ENCODE measurements at regions not wholly inside any gene's neighbourhood (a gene's known extent, or its start where the extent isn't known, plus 50 kb on each side); places are given as distances from the start of the nearest gene placed in this dataset.

GRCh38 chr4:176897226-176897625 lies 104.5 kb upstream of the VEGFC start:
- no CpG with 5 or more reads among the region's 2 CpGs for WGBS (ENCODE audit: insufficient coverage)
- Histone ChIP-seq H3K4me1 (ENCODE audit: control insufficient read depth, insufficient read depth, low read length) (no peaks in the 10 kb centered on the region), H3K36me3 (ENCODE audit: control insufficient read depth, insufficient read depth, low read length) (no peaks in the 10 kb centered on the region), H3K27me3 (ENCODE audit: control insufficient read depth, insufficient read depth, low read length) (no peaks in the 10 kb centered on the region), H3K9me3 (replicated peaks; ENCODE audit: control insufficient read depth, low read depth, low read length) (no peaks in the 10 kb centered on the region), H3K27ac (ENCODE audit: low read length) (no peak overlapping the region), H3K4me3 (ENCODE audit: low read length) (no peak overlapping the region)
- DNase-seq, result no peak

DNA sequence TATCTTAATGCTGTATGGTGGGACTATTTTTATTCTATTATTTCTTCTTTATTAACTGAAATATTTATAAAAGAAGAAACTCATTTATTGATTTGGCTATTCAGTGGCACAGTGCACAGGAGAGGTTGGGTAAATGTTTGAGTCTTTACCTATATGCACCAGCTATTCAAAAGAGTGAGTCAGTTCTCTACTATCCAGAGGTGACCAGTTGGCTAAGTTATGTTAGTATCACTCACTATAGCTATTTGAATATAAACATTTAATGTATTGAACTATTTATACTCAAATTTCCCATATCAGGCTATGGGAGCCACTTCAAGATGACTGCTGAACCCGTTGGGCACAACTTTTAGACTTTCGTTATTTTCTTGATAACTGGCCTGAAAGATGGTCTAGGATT lies 106.1 kb upstream of the VEGFC start:
- H3K27ac ChIP-seq (ENCODE audit: low read length), result no peak overlapping the region
- H3K4me1 ChIP-seq (ENCODE audit: control insufficient read depth, insufficient read depth, low read length), result no peaks in the 10 kb centered on the region
- no peaks in the 10 kb centered on the region for H3K27me3 ChIP-seq (ENCODE audit: control insufficient read depth, insufficient read depth, low read length)
- no peak overlapping the region for H3K4me3 ChIP-seq (ENCODE audit: low read length)
- H3K36me3 ChIP-seq (ENCODE audit: control insufficient read depth, insufficient read depth, low read length), result no peaks in the 10 kb centered on the region
- no peak for DNase-seq
- no CpG with 5 or more reads among the region's 2 CpGs for WGBS (ENCODE audit: insufficient coverage)
- no peaks in the 10 kb centered on the region for H3K9me3 ChIP-seq (replicated peaks; ENCODE audit: control insufficient read depth, low read depth, low read length)

DNA sequence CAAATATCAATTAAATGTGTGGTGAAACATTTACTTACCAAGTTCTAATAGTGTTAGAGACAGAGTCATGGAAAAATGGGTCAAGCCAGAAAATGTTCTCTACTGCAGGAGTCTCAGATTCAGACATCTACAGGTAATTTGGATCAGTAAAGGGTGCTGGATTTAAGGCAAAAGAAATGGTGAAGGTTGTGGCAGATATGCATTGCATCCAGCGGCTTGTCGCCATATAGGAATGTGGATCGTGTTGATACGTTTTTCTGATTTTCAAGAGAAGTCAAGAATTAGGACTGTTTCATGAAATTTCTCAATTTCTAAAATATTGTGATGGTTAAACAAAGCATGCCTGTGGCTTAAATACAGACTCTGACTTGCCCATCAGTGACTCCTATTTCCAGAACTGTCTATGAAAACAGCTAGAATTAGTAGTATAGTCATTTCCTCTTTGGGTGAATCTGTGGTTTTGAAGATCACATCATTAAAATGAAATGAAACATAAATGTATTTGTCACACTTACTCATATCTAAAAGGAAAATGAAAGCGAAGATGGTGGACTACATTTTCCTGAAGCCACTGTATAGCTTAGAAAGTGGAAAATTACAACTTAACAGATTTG lies 110.1 kb upstream of the VEGFC start:
- Histone ChIP-seq H3K36me3 (ENCODE audit: control insufficient read depth, insufficient read depth, low read length) (no peaks in the 10 kb centered on the region), H3K4me1 (ENCODE audit: control insufficient read depth, insufficient read depth, low read length) (no peaks in the 10 kb centered on the region), H3K4me3 (ENCODE audit: low read length) (no peak overlapping the region), H3K9me3 (replicated peaks; ENCODE audit: control insufficient read depth, low read depth, low read length) (no peaks in the 10 kb centered on the region), H3K27me3 (ENCODE audit: control insufficient read depth, insufficient read depth, low read length) (no peaks in the 10 kb centered on the region), H3K27ac (ENCODE audit: low read length) (no peak overlapping the region)
- WGBS (ENCODE audit: insufficient coverage), result no CpG with 5 or more reads among the region's 5 CpGs
- no peak for DNase-seq

- Histone ChIP-seq H3K9me3 (replicated peaks; ENCODE audit: control insufficient read depth, low read depth, low read length) (peaks cover 7% of the 10 kb centered on the region), H3K36me3 (ENCODE audit: control insufficient read depth, insufficient read depth, low read length) (no peaks in the 10 kb centered on the region), H3K4me1 (ENCODE audit: control insufficient read depth, insufficient read depth, low read length) (no peaks in the 10 kb centered on the region), H3K27ac (ENCODE audit: low read length) (no peak overlapping the region), H3K27me3 (ENCODE audit: control insufficient read depth, insufficient read depth, low read length) (no peaks in the 10 kb centered on the region), H3K4me3 (ENCODE audit: low read length) (no peak overlapping the region)
- no peak for DNase-seq
- WGBS (ENCODE audit: insufficient coverage), result 52% methylated on average over 5 of the region's 7 CpGs
Measured at GRCh38 chr4:176906709-176907108, 114.0 kb upstream of the VEGFC start.

GRCh38 chr4:176910646-176911045 lies 117.9 kb upstream of the VEGFC start:
- Histone ChIP-seq H3K36me3 (ENCODE audit: control insufficient read depth, insufficient read depth, low read length) (no peaks in the 10 kb centered on the region), H3K9me3 (replicated peaks; ENCODE audit: control insufficient read depth, low read depth, low read length) (peaks cover 10% of the 10 kb centered on the region), H3K27me3 (ENCODE audit: control insufficient read depth, insufficient read depth, low read length) (no peaks in the 10 kb centered on the region), H3K27ac (ENCODE audit: low read length) (no peak overlapping the region), H3K4me1 (ENCODE audit: control insufficient read depth, insufficient read depth, low read length) (no peaks in the 10 kb centered on the region), H3K4me3 (ENCODE audit: low read length) (no peak overlapping the region)
- WGBS (ENCODE audit: insufficient coverage), result 83% methylated on average over 1 of the region's 2 CpGs
- no peak for DNase-seq

GRCh38 chr4:176919631-176920030 lies 126.9 kb upstream of the VEGFC start:
- 60% methylated on average over 1 of the region's 2 CpGs for WGBS (ENCODE audit: insufficient coverage)

DNA sequence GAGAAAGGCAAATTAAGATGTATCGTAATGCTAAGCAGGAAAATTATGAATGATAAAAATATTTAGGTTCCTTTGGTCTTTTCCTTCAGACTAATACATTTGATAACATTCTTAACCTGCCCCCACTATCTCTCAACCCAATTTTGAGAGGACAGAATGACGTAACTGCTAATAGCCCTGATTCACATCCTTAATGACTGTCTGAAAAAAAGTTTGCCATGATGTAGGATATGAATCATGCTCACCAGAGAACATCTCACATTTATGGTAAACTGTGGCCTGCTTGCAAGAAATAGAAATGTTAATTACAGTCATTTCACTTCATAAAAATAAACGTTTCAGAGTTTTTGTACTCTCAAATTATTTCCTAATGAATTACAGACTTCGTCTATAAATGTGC lies 128.0 kb upstream of the VEGFC start:
- no peaks in the 10 kb centered on the region for H3K4me1 ChIP-seq (ENCODE audit: control insufficient read depth, insufficient read depth, low read length)
- WGBS (ENCODE audit: insufficient coverage), result no CpG with 5 or more reads among the region's 4 CpGs
- peaks cover under 1% of the 10 kb centered on the region for H3K9me3 ChIP-seq (replicated peaks; ENCODE audit: control insufficient read depth, low read depth, low read length)
- DNase-seq, result no peak
- no peak overlapping the region for H3K27ac ChIP-seq (ENCODE audit: low read length)
- H3K36me3 ChIP-seq (ENCODE audit: control insufficient read depth, insufficient read depth, low read length), result no peaks in the 10 kb centered on the region
- no peak overlapping the region for H3K4me3 ChIP-seq (ENCODE audit: low read length)
- no peaks in the 10 kb centered on the region for H3K27me3 ChIP-seq (ENCODE audit: control insufficient read depth, insufficient read depth, low read length)

More at GRCh38 chr4:176919631-176920030, 126.9 kb upstream of the VEGFC start:
- Histone ChIP-seq H3K4me3 (ENCODE audit: low read length) (no peak overlapping the region), H3K9me3 (replicated peaks; ENCODE audit: control insufficient read depth, low read depth, low read length) (peaks cover 3% of the 10 kb centered on the region), H3K27ac (ENCODE audit: low read length) (no peak overlapping the region), H3K36me3 (ENCODE audit: control insufficient read depth, insufficient read depth, low read length) (no peaks in the 10 kb centered on the region), H3K4me1 (ENCODE audit: control insufficient read depth, insufficient read depth, low read length) (no peaks in the 10 kb centered on the region), H3K27me3 (ENCODE audit: control insufficient read depth, insufficient read depth, low read length) (no peaks in the 10 kb centered on the region)
- no peak for DNase-seq

- Histone ChIP-seq H3K27ac (ENCODE audit: low read length) (no peak overlapping the region), H3K27me3 (ENCODE audit: control insufficient read depth, insufficient read depth, low read length) (no peaks in the 10 kb centered on the region), H3K4me3 (ENCODE audit: low read length) (no peak overlapping the region), H3K4me1 (ENCODE audit: control insufficient read depth, insufficient read depth, low read length) (no peaks in the 10 kb centered on the region), H3K36me3 (ENCODE audit: control insufficient read depth, insufficient read depth, low read length) (no peaks in the 10 kb centered on the region), H3K9me3 (replicated peaks; ENCODE audit: control insufficient read depth, low read depth, low read length) (no peaks in the 10 kb centered on the region)
- no CpG with 5 or more reads among the region's 4 CpGs for WGBS (ENCODE audit: insufficient coverage)
- no peak for DNase-seq
Measured at GRCh38 chr4:176921256-176921655, 128.5 kb upstream of the VEGFC start.

DNA sequence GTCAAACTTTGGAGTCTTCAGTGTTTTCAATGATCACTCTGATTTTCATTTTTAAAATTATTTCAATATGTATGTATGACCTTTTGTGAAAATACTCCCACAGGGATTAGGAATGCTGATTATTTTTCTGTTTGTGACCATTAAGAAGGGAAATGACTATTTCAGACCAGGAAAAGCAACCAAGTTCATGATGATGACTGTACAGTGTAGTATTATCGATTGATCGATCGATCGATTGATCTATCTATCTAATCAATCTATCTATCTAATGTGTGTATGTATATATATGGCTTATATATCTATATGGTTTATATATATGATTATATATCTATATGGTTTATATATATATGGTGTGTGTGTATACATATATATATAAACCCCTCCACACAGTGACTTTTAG lies 131.5 kb upstream of the VEGFC start:
- Histone ChIP-seq H3K4me3 (ENCODE audit: low read length) (no peak overlapping the region), H3K27me3 (ENCODE audit: control insufficient read depth, insufficient read depth, low read length) (no peaks in the 10 kb centered on the region), H3K4me1 (ENCODE audit: control insufficient read depth, insufficient read depth, low read length) (no peaks in the 10 kb centered on the region), H3K27ac (ENCODE audit: low read length) (no peak overlapping the region), H3K9me3 (replicated peaks; ENCODE audit: control insufficient read depth, low read depth, low read length) (no peaks in the 10 kb centered on the region), H3K36me3 (ENCODE audit: control insufficient read depth, insufficient read depth, low read length) (no peaks in the 10 kb centered on the region)
- WGBS (ENCODE audit: insufficient coverage), result no CpG with 5 or more reads among the region's 4 CpGs
- no peak for DNase-seq

- no peak overlapping the region for H3K27ac ChIP-seq (ENCODE audit: low read length)
- WGBS (ENCODE audit: insufficient coverage), result no CpG with 5 or more reads among the region's 2 CpGs
- H3K36me3 ChIP-seq (ENCODE audit: control insufficient read depth, insufficient read depth, low read length), result no peaks in the 10 kb centered on the region
- no peak overlapping the region for H3K4me3 ChIP-seq (ENCODE audit: low read length)
- H3K27me3 ChIP-seq (ENCODE audit: control insufficient read depth, insufficient read depth, low read length), result no peaks in the 10 kb centered on the region
- H3K9me3 ChIP-seq (replicated peaks; ENCODE audit: control insufficient read depth, low read depth, low read length), result no peaks in the 10 kb centered on the region
- DNase-seq, result no peak
- H3K4me1 ChIP-seq (ENCODE audit: control insufficient read depth, insufficient read depth, low read length), result no peaks in the 10 kb centered on the region
Measured at GRCh38 chr4:176925962-176926361, 133.2 kb upstream of the VEGFC start.

DNA sequence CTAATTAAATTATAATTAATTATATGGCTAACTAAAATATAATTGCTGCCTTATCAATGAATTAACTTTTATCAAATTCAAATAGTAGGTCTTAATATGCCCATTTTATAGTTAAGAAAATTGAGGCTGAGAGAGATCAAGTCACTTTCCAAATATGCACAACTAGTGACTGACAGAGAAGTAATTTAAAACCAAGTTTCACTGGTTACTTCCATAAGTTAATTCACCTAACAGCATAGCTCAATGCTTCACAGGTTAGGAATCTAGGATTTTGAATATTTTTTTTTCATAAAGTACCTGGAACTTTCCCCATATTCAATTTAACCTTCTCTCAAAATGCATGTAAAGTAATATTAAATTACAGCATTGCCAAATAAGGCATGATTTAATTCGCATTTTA lies 134.4 kb upstream of the VEGFC start:
- WGBS (ENCODE audit: insufficient coverage), result no CpG with 5 or more reads among the region's 1 CpG

More for the DNA sequence above, 134.4 kb upstream of the VEGFC start:
- Histone ChIP-seq H3K27ac (ENCODE audit: low read length) (no peak overlapping the region), H3K4me3 (ENCODE audit: low read length) (no peak overlapping the region), H3K4me1 (ENCODE audit: control insufficient read depth, insufficient read depth, low read length) (no peaks in the 10 kb centered on the region), H3K9me3 (replicated peaks; ENCODE audit: control insufficient read depth, low read depth, low read length) (no peaks in the 10 kb centered on the region), H3K27me3 (ENCODE audit: control insufficient read depth, insufficient read depth, low read length) (no peaks in the 10 kb centered on the region), H3K36me3 (ENCODE audit: control insufficient read depth, insufficient read depth, low read length) (no peaks in the 10 kb centered on the region)
- DNase-seq, result no peak

Data from muscle of leg (tissue), 3 donors.